ENCODE measurements at regions not wholly inside any gene's neighbourhood (a gene's known extent, or its start where the extent isn't known, plus 50 kb on each side); places are given as distances from the start of the nearest gene placed in this dataset.

DNA sequence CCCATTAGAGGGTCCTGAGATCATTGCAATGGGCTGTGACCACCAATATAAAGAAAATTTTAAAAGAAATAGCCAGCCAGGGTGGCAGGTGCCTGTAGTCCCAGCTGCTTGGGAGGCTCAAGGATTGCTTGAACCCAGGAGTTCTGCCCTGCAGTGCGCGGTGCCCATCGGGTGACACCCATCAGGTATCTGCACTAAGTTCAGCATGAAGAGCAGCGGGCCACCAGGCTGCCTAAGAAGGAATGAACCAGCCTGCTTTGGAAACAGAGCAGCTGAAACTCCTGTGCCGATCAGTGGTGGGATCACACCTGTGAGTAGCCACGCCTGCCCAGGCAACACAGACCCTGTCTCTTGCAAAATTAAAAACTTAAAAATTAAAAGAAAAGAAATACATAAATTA lies 102.5 kb upstream of the FOXC1 start:
- Histone ChIP-seq H2BK5ac (ENCODE audit: insufficient read length, low read length) (no peak overlapping the region), H3K4me1 (ENCODE audit: insufficient read depth, low read length) (0 out of 2 replicates have a peak, but pooled peaks cover 2% of the 10 kb centered on the region), H3K9me3 (ENCODE audit: control insufficient read depth, low read depth, low read length) (no peaks in the 10 kb centered on the region), H3K18ac (ENCODE audit: insufficient read length, low read depth, low read length) (no peak overlapping the region), H2BK15ac (ENCODE audit: low read depth, low read length) (no peak overlapping the region), H4K20me1 (ENCODE audit: control insufficient read depth, insufficient read depth, insufficient read length) (no peaks in the 10 kb centered on the region), H3K56ac (ENCODE audit: insufficient read length, low read depth, low read length) (no peak overlapping the region), H2BK20ac (ENCODE audit: low read depth, low read length, poor library complexity, severe bottlenecking) (no peak overlapping the region), H3K4me2 (ENCODE audit: insufficient read depth, insufficient read length, low read length) (no peak overlapping the region), H3K23me2 (ENCODE audit: insufficient read length, low read depth, low read length, poor library complexity, severe bottlenecking) (no peaks in the 10 kb centered on the region), H2BK120ac (ENCODE audit: low read depth, low read length, poor library complexity, severe bottlenecking) (no peak overlapping the region), H3K79me1 (ENCODE audit: insufficient read depth, low read depth, low read length, poor library complexity, severe bottlenecking) (no peaks in the 10 kb centered on the region), H3K9ac (ENCODE audit: extremely low read depth, insufficient read length, low read length) (no peak overlapping the region), H4K5ac (ENCODE audit: insufficient read length, low read depth, low read length) (no peak overlapping the region), H2AK5ac (ENCODE audit: insufficient read length, low read length) (no peak overlapping the region), H3K14ac (ENCODE audit: insufficient read depth, low read length) (no peak overlapping the region), H4K8ac (replicated peaks; ENCODE audit: insufficient read length, low read depth, low read length) (no peak overlapping the region), H3K79me2 (ENCODE audit: insufficient read depth, low read length) (no peaks in the 10 kb centered on the region), H4K91ac (ENCODE audit: insufficient read length, low read depth, low read length) (no peak overlapping the region), H3K27ac (ENCODE audit: insufficient read length, low read depth, low read length) (no peak overlapping the region), H3K4ac (ENCODE audit: low read depth, low read length) (no peak overlapping the region), H3K27me3 (ENCODE audit: insufficient read depth, low read length) (no peaks in the 10 kb centered on the region), H2AFZ (ENCODE audit: low read length) (no peak overlapping the region), H2BK12ac (ENCODE audit: insufficient read length, low read depth, low read length) (no peak overlapping the region), H3K23ac (ENCODE audit: insufficient read length, low read depth, low read length) (no peak overlapping the region), H3T11ph (ENCODE audit: low read length) (no peak overlapping the region)
- no peak for DNase-seq
- peaks cover 10 to 11% of the 10 kb centered on the region in 2 experiments for H3K4me1 Mint-ChIP-seq
- TF ChIP-seq, protein P1, sequence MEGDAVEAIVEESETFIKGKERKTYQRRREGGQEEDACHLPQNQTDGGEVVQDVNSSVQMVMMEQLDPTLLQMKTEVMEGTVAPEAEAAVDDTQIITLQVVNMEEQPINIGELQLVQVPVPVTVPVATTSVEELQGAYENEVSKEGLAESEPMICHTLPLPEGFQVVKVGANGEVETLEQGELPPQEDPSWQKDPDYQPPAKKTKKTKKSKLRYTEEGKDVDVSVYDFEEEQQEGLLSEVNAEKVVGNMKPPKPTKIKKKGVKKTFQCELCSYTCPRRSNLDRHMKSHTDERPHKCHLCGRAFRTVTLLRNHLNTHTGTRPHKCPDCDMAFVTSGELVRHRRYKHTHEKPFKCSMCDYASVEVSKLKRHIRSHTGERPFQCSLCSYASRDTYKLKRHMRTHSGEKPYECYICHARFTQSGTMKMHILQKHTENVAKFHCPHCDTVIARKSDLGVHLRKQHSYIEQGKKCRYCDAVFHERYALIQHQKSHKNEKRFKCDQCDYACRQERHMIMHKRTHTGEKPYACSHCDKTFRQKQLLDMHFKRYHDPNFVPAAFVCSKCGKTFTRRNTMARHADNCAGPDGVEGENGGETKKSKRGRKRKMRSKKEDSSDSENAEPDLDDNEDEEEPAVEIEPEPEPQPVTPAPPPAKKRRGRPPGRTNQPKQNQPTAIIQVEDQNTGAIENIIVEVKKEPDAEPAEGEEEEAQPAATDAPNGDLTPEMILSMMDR (conservative IDR thresholded peaks at IDR 0.05), result no peak
- peaks cover 6% of the 10 kb centered on the region for H3K27me3 Mint-ChIP-seq (ENCODE audit: low read depth)
- H3K36me3 Mint-ChIP-seq (ENCODE audit: insufficient read depth in 1 of 3, low read depth in 3 of 3), result no peaks in the 10 kb centered on the region
- H3K27ac Mint-ChIP-seq, result no peak overlapping the region
- no CpG with 5 or more reads among the region's 6 CpGs for WGBS (ENCODE audit: extremely low coverage, insufficient read length, low lambda C conversion rate)
- H3K4me3 Mint-ChIP-seq, result no peak overlapping the region
- H3K9me3 Mint-ChIP-seq, result 0 out of 5 replicates have a peak, but pooled peaks cover 2 to 4% of the 10 kb centered on the region in 2 experiments

All from H9 (cell line).